B cell (primary cell): ENCODE measurements at regions not wholly inside any gene's neighbourhood (a gene's known extent, or its start where the extent isn't known, plus 50 kb on each side); places are given as distances from the start of the nearest gene placed in this dataset.

Source experiments
- ATAC-seq: fragments of 200-7000 bp; cut with Tn5 transposase; one replicate; pipeline ENCODE4 v1.10.0; 2021; ENCODE audit warnings: low read depth, mild to moderate bottlenecking, moderate number of reproducible peaks, moderate library complexity
- CTCF ChIA-PET: fragments of 350-600 bp; sonication (Branson Sonifier 250); formaldehyde crosslinking; loops from one replicate; lab custom pipeline; 2021; ENCODE audit warnings: antibody characterized with exemption, inconsistent platforms; lab: Charles Lee
- POLR2A ChIA-PET: fragments of 350-600 bp; sonication (Branson Sonifier 250); formaldehyde crosslinking; loops from one replicate; lab custom pipeline; 2021; ENCODE audit warnings: antibody characterized with exemption; lab: Charles Lee
- DNase-seq: peaks from one replicate; pipeline ENCODE4 v3.0.0; 2013
- H2AFZ ChIP-seq: 2 replicates; pipeline ENCODE4 v1.6.1; 2012; ENCODE audit warnings: mild to moderate bottlenecking, low read depth, low read length; ENCODE audit not compliant: insufficient read depth, poor library complexity, severe bottlenecking
- H3K27ac ChIP-seq, 2 donors: 1 replicate in 1 of 2; 2 replicates in 1 of 2; pipeline ENCODE4 v1.5.1; 2012 to 2013; ENCODE audit warnings: low read length in 2 of 2, mild to moderate bottlenecking in 2 of 2, moderate library complexity in 1 of 2
- H3K27me3 ChIP-seq, 4 experiments: fragments of 200-600 bp in 1 of 4; sonication (generic) in 1 of 4; replicated peaks in 1 of 4; 1 replicate in 2 of 4; 2 replicates in 2 of 4; pipeline versions ENCODE4 v1.6.1 to v1.7.0; 2013 to 2016; ENCODE audit warnings: low read length in 3 of 4, mild to moderate bottlenecking in 2 of 4, mixed read lengths in 1 of 4, moderate library complexity in 1 of 4; ENCODE audit not compliant: insufficient read depth in 4 of 4, control insufficient read depth in 3 of 4; ENCODE audit errors: control extremely low read depth in 1 of 4
- H3K36me3 ChIP-seq, 2 experiments: replicated peaks in 1 of 2; 1 replicate in 1 of 2; 2 replicates in 1 of 2; pipeline versions ENCODE4 v1.6.1 to v1.7.1; 2013; ENCODE audit warnings: low read length in 1 of 2; ENCODE audit not compliant: insufficient read depth in 2 of 2, control insufficient read depth in 1 of 2; ENCODE audit errors: control extremely low read depth in 1 of 2, extremely low read depth in 1 of 2
- H3K4me1 ChIP-seq, 2 donors: fragments of 200-600 bp in 1 of 2; sonication (generic) in 1 of 2; 1 replicate in 1 of 2; 2 replicates in 1 of 2; pipeline versions ENCODE4 v1.5.1 to v1.6.1; 2013 to 2017; ENCODE audit warnings: low read length in 2 of 2; ENCODE audit not compliant: control insufficient read depth in 2 of 2, insufficient read depth in 2 of 2
- H3K4me2 ChIP-seq: replicated peaks from 2 replicates; pipeline ENCODE3; 2012; ENCODE audit warnings: mild to moderate bottlenecking, low read depth, low read length; ENCODE audit not compliant: poor library complexity, severe bottlenecking
- H3K4me3 ChIP-seq, 5 experiments: fragments of 200-600 bp in 1 of 5; sonication (generic) in 1 of 5; 1 replicate in 3 of 5; 2 replicates in 2 of 5; pipeline versions ENCODE4 v1.5.1 to v1.7.0; 2011 to 2016; ENCODE audit warnings: low read length in 4 of 5, mild to moderate bottlenecking in 4 of 5, low read depth in 2 of 5, control low read depth in 1 of 5, moderate library complexity in 1 of 5; ENCODE audit not compliant: insufficient read depth in 1 of 5; ENCODE audit errors: control extremely low read depth in 1 of 5, extremely low read depth in 1 of 5
- H3K79me2 ChIP-seq: fragments of 200-600 bp; sonication (generic); one replicate; pipeline ENCODE4 v1.6.0; 2016; ENCODE audit warnings: low read length; ENCODE audit not compliant: control insufficient read depth, insufficient read depth
- H3K9ac ChIP-seq: fragments of 200-600 bp; sonication (generic); 2 replicates; pipeline ENCODE4 v1.6.1; 2017; ENCODE audit warnings: mild to moderate bottlenecking, low read length, moderate library complexity
- H3K9me3 ChIP-seq, 3 donors: one replicate each; pipeline versions ENCODE4 v1.6.1 to v1.7.1; 2013; ENCODE audit warnings: low read length in 2 of 3; ENCODE audit not compliant: control insufficient read depth in 2 of 3, insufficient read depth in 1 of 3; ENCODE audit errors: control extremely low read depth in 1 of 3
- H4K20me1 ChIP-seq: 2 replicates; pipeline ENCODE4 v1.6.0; 2012; ENCODE audit warnings: mild to moderate bottlenecking, low read length; ENCODE audit not compliant: insufficient read depth, control insufficient read depth, poor library complexity, severe bottlenecking
- H3K27ac Mint-ChIP-seq: one replicate; pipeline ENCODE4 v1.8.0; 2021; ENCODE audit warnings: mixed read lengths
- H3K27me3 Mint-ChIP-seq: one replicate; pipeline ENCODE4 v1.8.0; 2021; ENCODE audit warnings: mixed read lengths
- H3K4me1 Mint-ChIP-seq: one replicate; pipeline ENCODE4 v1.8.0; 2021; ENCODE audit warnings: mixed read lengths
- H3K4me3 Mint-ChIP-seq: one replicate; pipeline ENCODE4 v1.8.0; 2021; ENCODE audit warnings: mixed read lengths
- H3K9me3 Mint-ChIP-seq: one replicate; pipeline ENCODE4 v1.8.0; 2022; ENCODE audit warnings: mixed read lengths; ENCODE audit not compliant: insufficient read depth
- EZH2 ChIP-seq: IDR thresholded peaks from 2 replicates; pipeline ENCODE4 v1.6.1; 2012; ENCODE audit warnings: borderline replicate concordance, low read depth, mild to moderate bottlenecking, moderate library complexity, low read length; ENCODE audit not compliant: insufficient read depth, poor library complexity, severe bottlenecking
- WGBS: methylation state at CpG from one replicate; pipeline ENCODE4 v1.1.5; 2013; ENCODE audit warnings: missing lambda C conversion rate; ENCODE audit not compliant: insufficient coverage; 5-methylcytosine and 5-hydroxymethylcytosine counted together
- intact Hi-C: fragments of 100-400 bp; cut with micrococcal nuclease; formaldehyde crosslinking; loops from one replicate; pipeline ENCODE4 v1.10.0; 2022
- TF ChIP-seq, protein P1 (sequence below): fragments of 200-600 bp; IDR thresholded peaks from one replicate; pipeline ENCODE4 v1.8.0; 2022; ENCODE audit warnings: antibody characterized with exemption, mild to moderate bottlenecking

DNA sequence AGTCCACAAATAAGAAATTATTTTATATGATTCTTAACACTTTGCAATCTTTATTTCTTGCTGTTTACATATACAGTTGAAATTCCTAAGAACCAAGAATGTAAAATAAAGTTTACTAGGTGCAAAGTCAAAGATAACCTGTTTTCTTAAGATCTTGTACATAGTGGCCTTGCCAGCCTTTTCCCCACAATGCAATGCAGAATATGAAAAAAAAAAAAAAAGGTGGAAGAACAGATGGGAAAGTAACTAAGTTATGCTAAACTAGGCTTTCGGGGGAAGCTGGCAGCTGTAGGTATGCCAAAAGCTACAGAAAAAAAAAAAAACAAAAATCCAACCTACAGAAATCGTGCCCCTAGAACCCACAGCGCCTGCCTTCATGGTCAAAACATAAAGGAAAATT, 1588.4 kb downstream of the STIM2 start:
- no CpG with 5 or more reads among the region's 3 CpGs for WGBS
- no peak for DNase-seq
- no peaks in the 10 kb centered on the region for H3K79me2 ChIP-seq
- no peak overlapping the region for H3K9ac ChIP-seq
- POLR2A ChIA-PET, result no interaction called here
- H3K9me3 ChIP-seq, result no peaks in the 10 kb centered on the region
- H2AFZ ChIP-seq, result no peak overlapping the region
- Mint-ChIP-seq H3K27me3 (no peaks in the 10 kb centered on the region), H3K27ac (no peak overlapping the region), H3K4me1 (no peaks in the 10 kb centered on the region), H3K4me3 (no peak overlapping the region), H3K9me3 (peaks cover 7% of the 10 kb centered on the region)
- no peak for ATAC-seq
- no peaks in the 10 kb centered on the region for H3K4me1 ChIP-seq
- no peak overlapping the region for H3K4me2 ChIP-seq
- H4K20me1 ChIP-seq, result no peaks in the 10 kb centered on the region
- intact Hi-C loops, result no loop called here
- no peaks in the 10 kb centered on the region for H3K36me3 ChIP-seq
- CTCF ChIA-PET, result no interaction called here
- no peak overlapping the region for H3K4me3 ChIP-seq
- no peak for TF ChIP-seq EZH2
- TF ChIP-seq, protein P1, sequence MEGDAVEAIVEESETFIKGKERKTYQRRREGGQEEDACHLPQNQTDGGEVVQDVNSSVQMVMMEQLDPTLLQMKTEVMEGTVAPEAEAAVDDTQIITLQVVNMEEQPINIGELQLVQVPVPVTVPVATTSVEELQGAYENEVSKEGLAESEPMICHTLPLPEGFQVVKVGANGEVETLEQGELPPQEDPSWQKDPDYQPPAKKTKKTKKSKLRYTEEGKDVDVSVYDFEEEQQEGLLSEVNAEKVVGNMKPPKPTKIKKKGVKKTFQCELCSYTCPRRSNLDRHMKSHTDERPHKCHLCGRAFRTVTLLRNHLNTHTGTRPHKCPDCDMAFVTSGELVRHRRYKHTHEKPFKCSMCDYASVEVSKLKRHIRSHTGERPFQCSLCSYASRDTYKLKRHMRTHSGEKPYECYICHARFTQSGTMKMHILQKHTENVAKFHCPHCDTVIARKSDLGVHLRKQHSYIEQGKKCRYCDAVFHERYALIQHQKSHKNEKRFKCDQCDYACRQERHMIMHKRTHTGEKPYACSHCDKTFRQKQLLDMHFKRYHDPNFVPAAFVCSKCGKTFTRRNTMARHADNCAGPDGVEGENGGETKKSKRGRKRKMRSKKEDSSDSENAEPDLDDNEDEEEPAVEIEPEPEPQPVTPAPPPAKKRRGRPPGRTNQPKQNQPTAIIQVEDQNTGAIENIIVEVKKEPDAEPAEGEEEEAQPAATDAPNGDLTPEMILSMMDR, result no peak
- H3K27ac ChIP-seq, result no peak overlapping the region
- no peaks in the 10 kb centered on the region for H3K27me3 ChIP-seq

DNA sequence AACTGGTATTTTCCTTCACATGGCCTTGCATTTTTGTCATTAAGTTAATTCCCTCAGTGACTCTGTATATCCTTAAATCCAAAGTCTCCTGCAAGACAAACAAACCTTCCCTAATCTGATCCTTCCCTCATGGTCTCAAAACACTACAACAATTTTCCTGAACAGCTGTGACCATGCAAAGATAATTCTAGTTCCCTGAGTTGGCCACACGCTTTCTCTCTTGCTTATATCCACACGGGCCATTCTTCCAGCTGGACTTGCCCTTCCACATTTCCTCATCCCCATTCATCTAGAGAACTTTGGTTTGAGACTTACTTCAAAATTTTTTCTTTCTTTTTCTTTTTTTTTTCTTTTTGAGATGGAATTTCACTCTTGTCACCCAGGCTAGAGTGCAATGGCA, 1590.7 kb downstream of the STIM2 start:
- TF ChIP-seq, protein P1, result no peak
- no peak for TF ChIP-seq EZH2
- Mint-ChIP-seq H3K9me3 (peaks cover 8% of the 10 kb centered on the region), H3K27me3 (no peaks in the 10 kb centered on the region), H3K27ac (no peak overlapping the region), H3K4me3 (no peak overlapping the region), H3K4me1 (no peaks in the 10 kb centered on the region)
- 100% methylated on average over 1 of the region's 2 CpGs for WGBS
- Histone ChIP-seq H4K20me1 (no peaks in the 10 kb centered on the region), H2AFZ (no peak overlapping the region), H3K27ac (no peak overlapping the region), H3K79me2 (no peaks in the 10 kb centered on the region), H3K4me1 (no peaks in the 10 kb centered on the region), H3K9me3 (no peaks in the 10 kb centered on the region), H3K4me3 (no peak overlapping the region), H3K36me3 (no peaks in the 10 kb centered on the region), H3K27me3 (no peaks in the 10 kb centered on the region), H3K4me2 (no peak overlapping the region), H3K9ac (no peak overlapping the region)
- intact Hi-C loops, result no loop called here
- no peak for DNase-seq
- POLR2A ChIA-PET, result no interaction called here
- CTCF ChIA-PET, result no interaction called here
- ATAC-seq, result no peak
